H9 (cell line): ENCODE measurements at regions not wholly inside any gene's neighbourhood (a gene's known extent, or its start where the extent isn't known, plus 50 kb on each side); places are given as distances from the start of the nearest gene placed in this dataset.

ENCODE experiments used
- DNase-seq: peaks from one replicate; pipeline ENCODE4 v3.0.0-alpha.2; 2017
- H2AFZ ChIP-seq: one replicate; pipeline ENCODE4 v1.6.1; 2013; ENCODE audit warnings: mild to moderate bottlenecking, low read length, control low read depth, moderate library complexity
- H2AK5ac ChIP-seq: 2 replicates; pipeline ENCODE4 v1.6.1; 2013; ENCODE audit warnings: low read length, control low read depth, mixed read lengths; ENCODE audit not compliant: insufficient read length
- H2BK120ac ChIP-seq: one replicate; pipeline ENCODE4 v1.6.1; 2013; ENCODE audit warnings: low read depth, mild to moderate bottlenecking, low read length, control low read depth, inconsistent platforms; ENCODE audit not compliant: poor library complexity, severe bottlenecking
- H2BK12ac ChIP-seq: 2 replicates; pipeline ENCODE4 v1.6.1; 2013; ENCODE audit warnings: low read length, control low read depth, mixed read lengths, low read depth; ENCODE audit not compliant: insufficient read length
- H2BK15ac ChIP-seq: 2 replicates; pipeline ENCODE4 v1.6.1; 2013; ENCODE audit warnings: low read depth, low read length, control low read depth
- H2BK20ac ChIP-seq: one replicate; pipeline ENCODE4 v1.6.1; 2013; ENCODE audit warnings: low read depth, mild to moderate bottlenecking, low read length, control low read depth, inconsistent platforms; ENCODE audit not compliant: poor library complexity, severe bottlenecking
- H2BK5ac ChIP-seq: 2 replicates; pipeline ENCODE4 v1.6.1; 2013; ENCODE audit warnings: low read length, control low read depth, mixed read lengths; ENCODE audit not compliant: insufficient read length
- H3K14ac ChIP-seq: 2 replicates; pipeline ENCODE4 v1.6.1; 2013; ENCODE audit warnings: low read length, control low read depth; ENCODE audit not compliant: insufficient read depth
- H3K18ac ChIP-seq: 2 replicates; pipeline ENCODE4 v1.6.1; 2013; ENCODE audit warnings: low read depth, mild to moderate bottlenecking, mixed read lengths, low read length, control low read depth; ENCODE audit not compliant: insufficient read length
- H3K23ac ChIP-seq: 2 replicates; pipeline ENCODE4 v1.6.1; 2013; ENCODE audit warnings: low read length, control low read depth, mixed read lengths, low read depth; ENCODE audit not compliant: insufficient read length
- H3K23me2 ChIP-seq: 2 replicates; pipeline ENCODE4 v1.6.1; 2013; ENCODE audit warnings: low read depth, mild to moderate bottlenecking, mixed read lengths, low read length, control low read depth; ENCODE audit not compliant: insufficient read length, poor library complexity, severe bottlenecking
- H3K27ac ChIP-seq: 2 replicates; pipeline ENCODE4 v1.5.1; 2013; ENCODE audit warnings: low read length, control low read depth, mixed read lengths, low read depth; ENCODE audit not compliant: insufficient read length
- H3K27me3 ChIP-seq: 2 replicates; pipeline ENCODE4 v1.6.1; 2013; ENCODE audit warnings: low read length, control low read depth, inconsistent platforms; ENCODE audit not compliant: insufficient read depth
- H3K4ac ChIP-seq: 2 replicates; pipeline ENCODE4 v1.6.1; 2013; ENCODE audit warnings: low read depth, mild to moderate bottlenecking, control low read depth, inconsistent platforms, low read length, moderate library complexity
- H3K4me1 ChIP-seq: 2 replicates; pipeline ENCODE4 v1.6.1; 2013; ENCODE audit warnings: low read length, control low read depth, inconsistent platforms; ENCODE audit not compliant: insufficient read depth
- H3K4me2 ChIP-seq: 2 replicates; pipeline ENCODE4 v1.6.1; 2013; ENCODE audit warnings: low read length, control low read depth, mixed read lengths; ENCODE audit not compliant: insufficient read length, insufficient read depth
- H3K56ac ChIP-seq: 2 replicates; pipeline ENCODE4 v1.6.1; 2013; ENCODE audit warnings: low read depth, mild to moderate bottlenecking, mixed read lengths, low read length, control low read depth; ENCODE audit not compliant: insufficient read length
- H3K79me1 ChIP-seq: 2 replicates; pipeline ENCODE4 v1.6.1; 2013; ENCODE audit warnings: low read depth, mild to moderate bottlenecking, moderate library complexity, low read length, control low read depth, inconsistent platforms; ENCODE audit not compliant: insufficient read depth, poor library complexity, severe bottlenecking
- H3K79me2 ChIP-seq: 2 replicates; pipeline ENCODE4 v1.6.1; 2013; ENCODE audit warnings: low read length, control low read depth, inconsistent platforms; ENCODE audit not compliant: insufficient read depth
- H3K9ac ChIP-seq: 2 replicates; pipeline ENCODE4 v1.6.1; 2013; ENCODE audit warnings: low read length, control low read depth, mixed read lengths; ENCODE audit not compliant: insufficient read length; ENCODE audit errors: extremely low read depth
- H3K9me3 ChIP-seq: one replicate; pipeline ENCODE4 v1.6.1; 2013; ENCODE audit warnings: low read depth, low read length, inconsistent platforms; ENCODE audit not compliant: control insufficient read depth
- H3T11ph ChIP-seq: one replicate; pipeline ENCODE4 v1.6.1; 2013; ENCODE audit warnings: mild to moderate bottlenecking, low read length, control low read depth, inconsistent platforms
- H4K20me1 ChIP-seq: one replicate; pipeline ENCODE4 v1.6.1; 2013; ENCODE audit not compliant: control insufficient read depth, insufficient read length, insufficient read depth
- H4K5ac ChIP-seq: 2 replicates; pipeline ENCODE4 v1.6.1; 2013; ENCODE audit warnings: low read depth, mild to moderate bottlenecking, mixed read lengths, low read length, control low read depth; ENCODE audit not compliant: insufficient read length
- H4K8ac ChIP-seq: replicated peaks from 2 replicates; pipeline ENCODE4 v1.6.1; 2013; ENCODE audit warnings: low read length, control low read depth, mixed read lengths, low read depth; ENCODE audit not compliant: insufficient read length
- H4K91ac ChIP-seq: 2 replicates; pipeline ENCODE4 v1.6.1; 2013; ENCODE audit warnings: low read depth, mild to moderate bottlenecking, moderate library complexity, mixed read lengths, low read length, control low read depth; ENCODE audit not compliant: insufficient read length
- H3K27ac Mint-ChIP-seq, 3 experiments: 2 replicates in 2 of 3; 3 replicates in 1 of 3; pipeline ENCODE4 v1.8.0; 2020 to 2021; ENCODE audit warnings: mixed read lengths in 3 of 3, mild to moderate bottlenecking in 1 of 3, moderate library complexity in 1 of 3
- H3K27me3 Mint-ChIP-seq: 2 replicates; pipeline ENCODE4 v1.8.0; 2021; ENCODE audit warnings: low read depth, mild to moderate bottlenecking, moderate library complexity, mixed read lengths
- H3K36me3 Mint-ChIP-seq, 3 experiments: 2 replicates in 2 of 3; 3 replicates in 1 of 3; pipeline ENCODE4 v1.8.0; 2020 to 2021; ENCODE audit warnings: low read depth in 3 of 3, mixed read lengths in 3 of 3; ENCODE audit not compliant: insufficient read depth in 1 of 3
- H3K4me1 Mint-ChIP-seq, 2 experiments: 2 replicates each; pipeline ENCODE4 v1.8.0; 2020; ENCODE audit warnings: mixed read lengths in 2 of 2
- H3K4me3 Mint-ChIP-seq, 2 experiments: 2 replicates in 1 of 2; 3 replicates in 1 of 2; pipeline ENCODE4 v1.8.0; 2020 to 2021; ENCODE audit warnings: mild to moderate bottlenecking in 2 of 2, mixed read lengths in 2 of 2, moderate library complexity in 1 of 2
- H3K9me3 Mint-ChIP-seq, 2 experiments: 2 replicates in 1 of 2; 3 replicates in 1 of 2; pipeline ENCODE4 v1.8.0; 2020; ENCODE audit warnings: mild to moderate bottlenecking in 2 of 2, mixed read lengths in 2 of 2, moderate library complexity in 1 of 2
- CTCF ChIP-seq: fragments of 200-600 bp; sonication (generic); conservative IDR thresholded peaks from 3 replicates; pipeline ENCODE4 v1.8.0; 2021; ENCODE audit warnings: antibody characterized with exemption, mild to moderate bottlenecking
- WGBS: extraction: QIAGEN DNeasy Blood & Tissue Kit; methylation state at CpG from one replicate; pipeline ENCODE4 v1.1.7; 2013; ENCODE audit warnings: missing lambda C conversion rate, low lambda C conversion rate, mixed read lengths; ENCODE audit not compliant: insufficient read length; ENCODE audit errors: extremely low coverage; 5-methylcytosine and 5-hydroxymethylcytosine counted together

GRCh38 chr2:45242161-45242741 lies 233.0 kb upstream of the SIX2 start:
- Histone ChIP-seq H4K91ac (no peak overlapping the region), H3K23ac (no peak overlapping the region), H3K79me1 (no peaks in the 10 kb centered on the region), H2AFZ (no peak overlapping the region), H2BK12ac (no peak overlapping the region), H4K8ac (no peak overlapping the region), H3K79me2 (no peaks in the 10 kb centered on the region), H3K4ac (no peak overlapping the region), H3K4me2 (no peak overlapping the region), H2BK120ac (no peak overlapping the region), H3K9ac (no peak overlapping the region), H4K20me1 (no peaks in the 10 kb centered on the region), H3T11ph (no peak overlapping the region), H3K27ac (no peak overlapping the region), H3K14ac (no peak overlapping the region), H2BK20ac (no peak overlapping the region), H2BK5ac (no peak overlapping the region), H4K5ac (no peak overlapping the region), H3K27me3 (no peaks in the 10 kb centered on the region), H2AK5ac (no peak overlapping the region), H3K9me3 (no peaks in the 10 kb centered on the region), H3K23me2 (no peaks in the 10 kb centered on the region), H3K4me1 (no peaks in the 10 kb centered on the region), H3K56ac (no peak overlapping the region), H3K18ac (no peak overlapping the region), H2BK15ac (no peak overlapping the region)
- peaks cover 1% of the 10 kb centered on the region for H3K27me3 Mint-ChIP-seq
- no peak for DNase-seq
- no peak overlapping the region for H3K4me3 Mint-ChIP-seq
- H3K27ac Mint-ChIP-seq, result no peak overlapping the region
- TF ChIP-seq CTCF, result no peak
- WGBS, result no CpG with 5 or more reads among the region's 6 CpGs
- no peaks in the 10 kb centered on the region; a peak in 1 of 5 replicates for H3K9me3 Mint-ChIP-seq
- peaks cover 7 to 9% of the 10 kb centered on the region in 2 experiments; a peak in 3 of 4 replicates for H3K4me1 Mint-ChIP-seq
- no peaks in the 10 kb centered on the region for H3K36me3 Mint-ChIP-seq
